Activated CD4-positive, alpha-beta T cell treated with anti-CD3 and anti-CD28 coated beads, Interleukin-2, Interleukin-6, amounts not matched to agents 100 ng/mL and 50 ng/mL, durations not matched to agents 16 hours and 8 hours (primary cell): ENCODE measurements at regions not wholly inside any gene's neighbourhood (a gene's known extent, or its start where the extent isn't known, plus 50 kb on each side); places are given as distances from the start of the nearest gene placed in this dataset.
"Not testable (repeated sequence)": the region's sequence is repeated elsewhere in the genome, so short reads cannot be mapped to it uniquely, and the experiment has no call there.

Experiments used
- DNase-seq: peaks from one replicate; pipeline ENCODE4 v3.0.0-alpha.2; 2020

GRCh38 chr15:91356083-91356482 is 256.0 kb downstream of the SV2B start:
- DNase-seq, result no peak

- no peak for DNase-seq
Measured at GRCh38 chr15:91357011-91357410, 257.0 kb downstream of the SV2B start.

GRCh38 chr15:91357486-91357885 is 257.4 kb downstream of the SV2B start:
- no peak for DNase-seq

GRCh38 chr15:91358405-91358804 is 258.3 kb downstream of the SV2B start:
- no peak for DNase-seq

GRCh38 chr15:91361696-91362095 is 261.6 kb downstream of the SV2B start:
- not testable (repeated sequence) for DNase-seq

- DNase-seq, result no peak
Measured at GRCh38 chr15:91366111-91366510, 266.1 kb downstream of the SV2B start.

GRCh38 chr15:91368611-91369010 is 268.6 kb downstream of the SV2B start:
- DNase-seq, result no peak

GRCh38 chr15:91369823-91370222 is 269.8 kb downstream of the SV2B start:
- no peak for DNase-seq

GRCh38 chr15:91371345-91371744 is 271.3 kb downstream of the SV2B start:
- DNase-seq, result not testable (repeated sequence)

GRCh38 chr15:91374336-91374735 is 274.3 kb downstream of the SV2B start:
- DNase-seq, result no peak

- no peak for DNase-seq
Measured at GRCh38 chr15:91376038-91376437, 276.0 kb downstream of the SV2B start.

- DNase-seq, result no peak
Measured at GRCh38 chr15:91380114-91380513, 280.1 kb downstream of the SV2B start.

GRCh38 chr15:91383532-91383931 is 283.5 kb downstream of the SV2B start:
- DNase-seq, result no peak

GRCh38 chr15:91384189-91384730 is 284.2 kb downstream of the SV2B start:
- DNase-seq, result no peak

- DNase-seq, result no peak
Measured at GRCh38 chr15:91385311-91385710, 285.3 kb downstream of the SV2B start.

- no peak for DNase-seq
Measured at GRCh38 chr15:91393186-91393585, 293.1 kb downstream of the SV2B start.

- no peak for DNase-seq
Measured at GRCh38 chr15:91400481-91400880, 300.4 kb downstream of the SV2B start.

- no peak for DNase-seq
Measured at GRCh38 chr15:91407269-91407889, 307.3 kb downstream of the SV2B start.

GRCh38 chr15:91408476-91409076 is 308.5 kb downstream of the SV2B start:
- no peak for DNase-seq

GRCh38 chr15:91409387-91409786 is 309.3 kb downstream of the SV2B start:
- no peak for DNase-seq

GRCh38 chr15:91411586-91411985 is 311.5 kb downstream of the SV2B start:
- no peak for DNase-seq

- no peak for DNase-seq
Measured at GRCh38 chr15:91412138-91412928, 312.3 kb downstream of the SV2B start.

GRCh38 chr15:91413142-91413541 is 313.1 kb downstream of the SV2B start:
- DNase-seq, result no peak

GRCh38 chr15:91414124-91414523 is 314.1 kb downstream of the SV2B start:
- no peak for DNase-seq
